Activated CD8-positive, alpha-beta memory T cell treated with anti-CD3 and anti-CD28 coated beads for 24 hours (primary cell): ENCODE measurements at regions not wholly inside any gene's neighbourhood (a gene's known extent, or its start where the extent isn't known, plus 50 kb on each side); places are given as distances from the start of the nearest gene placed in this dataset.

Experiments
- DNase-seq: peaks from one replicate; pipeline ENCODE4 v3.0.0-alpha.2; 2020

DNA sequence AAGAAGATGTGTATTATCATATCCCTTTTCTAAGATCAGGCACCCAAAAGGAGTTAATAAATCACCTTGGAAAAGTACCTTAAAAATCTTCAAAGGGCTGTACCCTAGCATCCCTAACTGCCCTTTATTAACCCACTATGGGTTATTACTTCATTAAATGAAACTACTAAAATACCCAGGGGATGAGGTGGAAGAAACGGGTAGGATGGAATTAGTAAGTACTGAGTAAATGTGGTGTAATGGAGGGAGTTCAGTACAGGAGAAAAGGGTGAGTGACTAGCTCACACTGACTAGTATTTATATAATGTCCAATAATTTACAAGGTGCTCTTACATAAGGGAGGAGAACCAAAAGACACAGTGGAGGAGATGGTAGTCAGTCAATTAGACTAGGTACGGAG is 51.0 kb upstream of the RASGEF1B start:
- no peak for DNase-seq

DNA sequence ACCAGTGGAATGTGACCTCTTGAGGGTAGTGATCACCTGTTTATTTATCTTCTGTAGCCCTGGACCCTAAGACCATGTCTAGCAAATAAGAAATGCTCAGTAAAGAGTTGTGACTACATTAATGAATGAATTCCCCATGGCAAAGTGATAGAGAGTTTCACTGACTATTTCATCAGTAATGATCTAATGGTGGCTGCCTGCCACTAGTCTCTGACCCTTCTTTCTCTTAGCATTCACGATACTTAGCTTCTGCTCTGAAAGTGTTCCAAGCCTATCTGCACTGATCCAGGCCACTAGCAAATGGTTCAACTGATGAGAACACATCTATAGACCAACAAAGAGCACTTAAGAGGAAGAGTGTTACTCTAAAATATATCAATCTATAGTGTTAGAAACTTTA is 50.0 kb upstream of the RASGEF1B start:
- no peak for DNase-seq
